ENCODE measurements at regions not wholly inside any gene's neighbourhood (a gene's known extent, or its start where the extent isn't known, plus 50 kb on each side); places are given as distances from the start of the nearest gene placed in this dataset.
"Not testable (repeated sequence)": the region's sequence is repeated elsewhere in the genome, so short reads cannot be mapped to it uniquely, and the experiment has no call there.

- WGBS, 3 donors, result 59 to 83% (median 75%) methylated on average over 5 of the region's 5 CpGs
- H3K27ac ChIP-seq (ENCODE audit: low read depth in 1 of 3, low read length in 2 of 3), result no peak overlapping the region
- no peaks in the 10 kb centered on the region for H3K9me3 ChIP-seq (ENCODE audit: control insufficient read depth in 2 of 2, insufficient read depth in 1 of 2, low read depth in 1 of 2, low read length in 1 of 2)
- H3K4me3 ChIP-seq (ENCODE audit: low read depth in 1 of 3, low read length in 3 of 3), result no peak overlapping the region
- DNase-seq (no peak), FAIRE-seq (no peak)
- no peaks in the 10 kb centered on the region for H3K36me3 ChIP-seq (ENCODE audit: control insufficient read depth in 3 of 3, insufficient read depth in 2 of 3, low read depth in 1 of 3, low read length in 3 of 3)
- H3K27me3 ChIP-seq (ENCODE audit: control insufficient read depth in 3 of 3, insufficient read depth in 3 of 3, low read length in 3 of 3), result no peaks in the 10 kb centered on the region
- no peaks in the 10 kb centered on the region for H3K4me1 ChIP-seq (ENCODE audit: control insufficient read depth in 3 of 3, insufficient read depth in 2 of 3, low read depth in 1 of 3, low read length in 2 of 3)
Observed at GRCh38 chr11:122405547-122406341, 249.8 kb upstream of the UBASH3B start.

GRCh38 chr11:122404571-122404970 is 251.0 kb upstream of the UBASH3B start:
- Histone ChIP-seq H3K27me3 (ENCODE audit: control insufficient read depth in 3 of 3, insufficient read depth in 3 of 3, low read length in 3 of 3) (no peaks in the 10 kb centered on the region), H3K27ac (ENCODE audit: low read depth in 1 of 3, low read length in 2 of 3) (no peak overlapping the region), H3K4me3 (ENCODE audit: low read depth in 1 of 3, low read length in 3 of 3) (no peak overlapping the region), H3K9me3 (ENCODE audit: control insufficient read depth in 2 of 2, insufficient read depth in 1 of 2, low read depth in 1 of 2, low read length in 1 of 2) (no peaks in the 10 kb centered on the region), H3K4me1 (ENCODE audit: control insufficient read depth in 3 of 3, insufficient read depth in 2 of 3, low read depth in 1 of 3, low read length in 2 of 3) (no peaks in the 10 kb centered on the region), H3K36me3 (ENCODE audit: control insufficient read depth in 3 of 3, insufficient read depth in 2 of 3, low read depth in 1 of 3, low read length in 3 of 3) (no peaks in the 10 kb centered on the region)
- no peak for DNase-seq
- no peak for FAIRE-seq

- 72 to 84% (median 75%) methylated on average over 5 of the region's 5 CpGs for WGBS, 3 donors
Observed at GRCh38 chr11:122401581-122401980, 253.9 kb upstream of the UBASH3B start.

GRCh38 chr11:122399375-122399774 is 256.1 kb upstream of the UBASH3B start:
- DNase-seq (no peak), FAIRE-seq (no peak)
- 29 to 55% (median 53%) methylated on average over 2 of the region's 2 CpGs for WGBS, 3 donors
- H3K27ac ChIP-seq (ENCODE audit: low read depth in 1 of 3, low read length in 2 of 3), result no peak overlapping the region
- H3K36me3 ChIP-seq (ENCODE audit: control insufficient read depth in 3 of 3, insufficient read depth in 2 of 3, low read depth in 1 of 3, low read length in 3 of 3), result no peaks in the 10 kb centered on the region
- no peaks in the 10 kb centered on the region for H3K9me3 ChIP-seq (ENCODE audit: control insufficient read depth in 2 of 2, insufficient read depth in 1 of 2, low read depth in 1 of 2, low read length in 1 of 2)
- H3K4me1 ChIP-seq (ENCODE audit: control insufficient read depth in 3 of 3, insufficient read depth in 2 of 3, low read depth in 1 of 3, low read length in 2 of 3), result no peaks in the 10 kb centered on the region
- H3K27me3 ChIP-seq (ENCODE audit: control insufficient read depth in 3 of 3, insufficient read depth in 3 of 3, low read length in 3 of 3), result no peaks in the 10 kb centered on the region
- no peak overlapping the region for H3K4me3 ChIP-seq (ENCODE audit: low read depth in 1 of 3, low read length in 3 of 3)

More at GRCh38 chr11:122401581-122401980, 253.9 kb upstream of the UBASH3B start:
- H3K9me3 ChIP-seq (ENCODE audit: control insufficient read depth in 2 of 2, insufficient read depth in 1 of 2, low read depth in 1 of 2, low read length in 1 of 2); FAIRE-seq; H3K27me3 ChIP-seq (ENCODE audit: control insufficient read depth in 3 of 3, insufficient read depth in 3 of 3, low read length in 3 of 3); H3K36me3 ChIP-seq (ENCODE audit: control insufficient read depth in 3 of 3, insufficient read depth in 2 of 3, low read depth in 1 of 3, low read length in 3 of 3); DNase-seq; H3K4me3 ChIP-seq (ENCODE audit: low read depth in 1 of 3, low read length in 3 of 3); H3K4me1 ChIP-seq (ENCODE audit: control insufficient read depth in 3 of 3, insufficient read depth in 2 of 3, low read depth in 1 of 3, low read length in 2 of 3); H3K27ac ChIP-seq (ENCODE audit: low read depth in 1 of 3, low read length in 2 of 3): not testable (repeated sequence)

GRCh38 chr11:122398851-122399250 is 256.7 kb upstream of the UBASH3B start:
- no peaks in the 10 kb centered on the region for H3K9me3 ChIP-seq (ENCODE audit: control insufficient read depth in 2 of 2, insufficient read depth in 1 of 2, low read depth in 1 of 2, low read length in 1 of 2)
- H3K4me1 ChIP-seq (ENCODE audit: control insufficient read depth in 3 of 3, insufficient read depth in 2 of 3, low read depth in 1 of 3, low read length in 2 of 3), result no peaks in the 10 kb centered on the region
- no peak overlapping the region for H3K4me3 ChIP-seq (ENCODE audit: low read depth in 1 of 3, low read length in 3 of 3)
- H3K27me3 ChIP-seq (ENCODE audit: control insufficient read depth in 3 of 3, insufficient read depth in 3 of 3, low read length in 3 of 3), result no peaks in the 10 kb centered on the region
- no peak overlapping the region for H3K27ac ChIP-seq (ENCODE audit: low read depth in 1 of 3, low read length in 2 of 3)
- DNase-seq (no peak), FAIRE-seq (no peak)
- H3K36me3 ChIP-seq (ENCODE audit: control insufficient read depth in 3 of 3, insufficient read depth in 2 of 3, low read depth in 1 of 3, low read length in 3 of 3), result no peaks in the 10 kb centered on the region
- 88 to 92% (median 89%) methylated on average over 2 of the region's 2 CpGs for WGBS, 3 donors

GRCh38 chr11:122398167-122398566 is 257.4 kb upstream of the UBASH3B start:
- Histone ChIP-seq H3K9me3 (ENCODE audit: control insufficient read depth in 2 of 2, insufficient read depth in 1 of 2, low read depth in 1 of 2, low read length in 1 of 2) (no peaks in the 10 kb centered on the region), H3K4me3 (ENCODE audit: low read depth in 1 of 3, low read length in 3 of 3) (no peak overlapping the region), H3K4me1 (ENCODE audit: control insufficient read depth in 3 of 3, insufficient read depth in 2 of 3, low read depth in 1 of 3, low read length in 2 of 3) (no peaks in the 10 kb centered on the region), H3K36me3 (ENCODE audit: control insufficient read depth in 3 of 3, insufficient read depth in 2 of 3, low read depth in 1 of 3, low read length in 3 of 3) (no peaks in the 10 kb centered on the region), H3K27ac (ENCODE audit: low read depth in 1 of 3, low read length in 2 of 3) (no peak overlapping the region), H3K27me3 (ENCODE audit: control insufficient read depth in 3 of 3, insufficient read depth in 3 of 3, low read length in 3 of 3) (no peaks in the 10 kb centered on the region)
- FAIRE-seq, result no peak
- 52 to 71% (median 52%) methylated on average over 1 of the region's 1 CpG for WGBS, 3 donors
- no peak for DNase-seq

- no peaks in the 10 kb centered on the region for H3K4me1 ChIP-seq (ENCODE audit: control insufficient read depth in 3 of 3, insufficient read depth in 2 of 3, low read depth in 1 of 3, low read length in 2 of 3)
- WGBS, 3 donors, result 91 to 96% (median 94%) methylated on average over 1 of the region's 1 CpG
- H3K4me3 ChIP-seq (ENCODE audit: low read depth in 1 of 3, low read length in 3 of 3), result no peak overlapping the region
- no peak overlapping the region for H3K27ac ChIP-seq (ENCODE audit: low read depth in 1 of 3, low read length in 2 of 3)
- no peaks in the 10 kb centered on the region for H3K9me3 ChIP-seq (ENCODE audit: control insufficient read depth in 2 of 2, insufficient read depth in 1 of 2, low read depth in 1 of 2, low read length in 1 of 2)
- H3K36me3 ChIP-seq (ENCODE audit: control insufficient read depth in 3 of 3, insufficient read depth in 2 of 3, low read depth in 1 of 3, low read length in 3 of 3), result no peaks in the 10 kb centered on the region
- no peaks in the 10 kb centered on the region for H3K27me3 ChIP-seq (ENCODE audit: control insufficient read depth in 3 of 3, insufficient read depth in 3 of 3, low read length in 3 of 3)
- DNase-seq, result no peak
- no peak for FAIRE-seq
Observed at GRCh38 chr11:122395282-122395681, 260.2 kb upstream of the UBASH3B start.

GRCh38 chr11:122394313-122394712 is 261.2 kb upstream of the UBASH3B start:
- FAIRE-seq (no peak), DNase-seq (no peak)
- 83 to 88% (median 85%) methylated on average over 3 of the region's 3 CpGs for WGBS, 3 donors
- no peaks in the 10 kb centered on the region for H3K27me3 ChIP-seq (ENCODE audit: control insufficient read depth in 3 of 3, insufficient read depth in 3 of 3, low read length in 3 of 3)
- H3K36me3 ChIP-seq (ENCODE audit: control insufficient read depth in 3 of 3, insufficient read depth in 2 of 3, low read depth in 1 of 3, low read length in 3 of 3), result no peaks in the 10 kb centered on the region
- H3K9me3 ChIP-seq (ENCODE audit: control insufficient read depth in 2 of 2, insufficient read depth in 1 of 2, low read depth in 1 of 2, low read length in 1 of 2), result no peaks in the 10 kb centered on the region
- no peak overlapping the region for H3K4me3 ChIP-seq (ENCODE audit: low read depth in 1 of 3, low read length in 3 of 3)
- no peaks in the 10 kb centered on the region for H3K4me1 ChIP-seq (ENCODE audit: control insufficient read depth in 3 of 3, insufficient read depth in 2 of 3, low read depth in 1 of 3, low read length in 2 of 3)
- no peak overlapping the region for H3K27ac ChIP-seq (ENCODE audit: low read depth in 1 of 3, low read length in 2 of 3)

Measured in small intestine (tissue), 7 donors.